ENCODE measurements at regions not wholly inside any gene's neighbourhood (a gene's known extent, or its start where the extent isn't known, plus 50 kb on each side); places are given as distances from the start of the nearest gene placed in this dataset.

DNA sequence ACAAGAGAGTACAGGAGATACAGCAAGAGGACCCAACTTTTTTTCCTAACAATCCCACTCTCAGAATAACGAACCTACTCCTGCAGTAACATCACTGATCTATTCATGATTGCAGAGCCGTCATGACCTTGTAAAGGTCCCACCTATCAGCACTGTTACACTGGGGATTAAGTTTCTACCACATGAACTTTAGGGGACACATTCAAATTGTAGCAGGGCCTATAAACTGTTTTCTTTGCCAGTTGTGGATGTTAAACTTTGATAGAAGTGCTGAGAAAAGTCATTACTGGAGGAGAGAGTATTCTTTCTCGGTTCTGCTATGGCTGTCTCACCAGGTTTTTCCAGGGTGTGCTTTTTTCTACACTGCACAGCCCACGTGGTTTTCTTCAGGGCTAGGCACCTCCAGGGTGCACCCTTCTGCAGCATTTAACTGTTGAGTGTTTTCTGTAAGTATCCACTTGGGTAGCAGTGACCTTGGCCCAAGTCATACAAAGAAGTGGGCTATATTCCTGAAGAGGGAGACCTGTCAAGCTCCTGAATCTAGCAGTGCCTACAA lies 131.6 kb upstream of the AHR start:
- TF ChIP-seq, protein P1, sequence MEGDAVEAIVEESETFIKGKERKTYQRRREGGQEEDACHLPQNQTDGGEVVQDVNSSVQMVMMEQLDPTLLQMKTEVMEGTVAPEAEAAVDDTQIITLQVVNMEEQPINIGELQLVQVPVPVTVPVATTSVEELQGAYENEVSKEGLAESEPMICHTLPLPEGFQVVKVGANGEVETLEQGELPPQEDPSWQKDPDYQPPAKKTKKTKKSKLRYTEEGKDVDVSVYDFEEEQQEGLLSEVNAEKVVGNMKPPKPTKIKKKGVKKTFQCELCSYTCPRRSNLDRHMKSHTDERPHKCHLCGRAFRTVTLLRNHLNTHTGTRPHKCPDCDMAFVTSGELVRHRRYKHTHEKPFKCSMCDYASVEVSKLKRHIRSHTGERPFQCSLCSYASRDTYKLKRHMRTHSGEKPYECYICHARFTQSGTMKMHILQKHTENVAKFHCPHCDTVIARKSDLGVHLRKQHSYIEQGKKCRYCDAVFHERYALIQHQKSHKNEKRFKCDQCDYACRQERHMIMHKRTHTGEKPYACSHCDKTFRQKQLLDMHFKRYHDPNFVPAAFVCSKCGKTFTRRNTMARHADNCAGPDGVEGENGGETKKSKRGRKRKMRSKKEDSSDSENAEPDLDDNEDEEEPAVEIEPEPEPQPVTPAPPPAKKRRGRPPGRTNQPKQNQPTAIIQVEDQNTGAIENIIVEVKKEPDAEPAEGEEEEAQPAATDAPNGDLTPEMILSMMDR (IDR thresholded peaks at IDR 0.05; ENCODE audit: unreplicated experiment) = no peak
- no peak for DNase-seq (ENCODE audit: low spot score in 2 of 2, unreplicated experiment in 2 of 2)

GRCh38 chr7:17168416-17168815 lies 130.0 kb upstream of the AHR start:
- H3K4me1 Mint-ChIP-seq = no peaks in the 10 kb centered on the region
- H3K9me3 Mint-ChIP-seq = peaks cover 13% of the 10 kb centered on the region

More for the DNA sequence above, 131.6 kb upstream of the AHR start:
- no peaks in the 10 kb centered on the region for H3K4me1 Mint-ChIP-seq
- H3K36me3 Mint-ChIP-seq = peaks cover 3% of the 10 kb centered on the region
- H3K9me3 Mint-ChIP-seq = peaks cover 15% of the 10 kb centered on the region
- no peak overlapping the region for H3K27ac Mint-ChIP-seq
- no peak overlapping the region for H3K4me3 Mint-ChIP-seq
- no peaks in the 10 kb centered on the region for H3K27me3 Mint-ChIP-seq (ENCODE audit: low read depth)

GRCh38 chr7:17171427-17171826 lies 127.0 kb upstream of the AHR start:
- no peaks in the 10 kb centered on the region for H3K4me1 Mint-ChIP-seq
- no peak overlapping the region for H3K4me3 Mint-ChIP-seq
- H3K27me3 Mint-ChIP-seq (ENCODE audit: low read depth) = no peaks in the 10 kb centered on the region
- no peak overlapping the region for H3K27ac Mint-ChIP-seq
- TF ChIP-seq, protein P1 (IDR thresholded peaks at IDR 0.05; ENCODE audit: unreplicated experiment) = no peak
- no peaks in the 10 kb centered on the region for H3K36me3 Mint-ChIP-seq
- peaks cover 13% of the 10 kb centered on the region for H3K9me3 Mint-ChIP-seq
- DNase-seq (ENCODE audit: low spot score in 2 of 2, unreplicated experiment in 2 of 2) = no peak

More at GRCh38 chr7:17168416-17168815, 130.0 kb upstream of the AHR start:
- H3K27ac Mint-ChIP-seq = no peak overlapping the region
- no peak for DNase-seq (ENCODE audit: low spot score in 2 of 2, unreplicated experiment in 2 of 2)
- TF ChIP-seq, protein P1 (IDR thresholded peaks at IDR 0.05; ENCODE audit: unreplicated experiment) = no peak
- no peaks in the 10 kb centered on the region for H3K36me3 Mint-ChIP-seq
- H3K27me3 Mint-ChIP-seq (ENCODE audit: low read depth) = no peaks in the 10 kb centered on the region
- H3K4me3 Mint-ChIP-seq = no peak overlapping the region

GRCh38 chr7:17176371-17177032 lies 122.0 kb upstream of the AHR start:
- Mint-ChIP-seq H3K4me1 (no peaks in the 10 kb centered on the region), H3K9me3 (peaks cover 9% of the 10 kb centered on the region), H3K36me3 (no peaks in the 10 kb centered on the region), H3K27me3 (ENCODE audit: low read depth) (no peaks in the 10 kb centered on the region), H3K4me3 (no peak overlapping the region), H3K27ac (no peak overlapping the region)
- TF ChIP-seq, protein P1 (IDR thresholded peaks at IDR 0.05; ENCODE audit: unreplicated experiment) = no peak
- DNase-seq (ENCODE audit: low spot score in 2 of 2, unreplicated experiment in 2 of 2) = no peak

GRCh38 chr7:17178545-17178944 lies 119.9 kb upstream of the AHR start:
- Mint-ChIP-seq H3K9me3 (no peaks in the 10 kb centered on the region), H3K27ac (no peak overlapping the region), H3K27me3 (ENCODE audit: low read depth) (no peaks in the 10 kb centered on the region), H3K4me1 (no peaks in the 10 kb centered on the region), H3K4me3 (no peak overlapping the region), H3K36me3 (no peaks in the 10 kb centered on the region)
- no peak for DNase-seq (ENCODE audit: low spot score in 2 of 2, unreplicated experiment in 2 of 2)
- TF ChIP-seq, protein P1 (IDR thresholded peaks at IDR 0.05; ENCODE audit: unreplicated experiment) = no peak
